H1 (cell line): ENCODE measurements at regions not wholly inside any gene's neighbourhood (a gene's known extent, or its start where the extent isn't known, plus 50 kb on each side); places are given as distances from the start of the nearest gene placed in this dataset.
"Not testable (repeated sequence)": the region's sequence is repeated elsewhere in the genome, so short reads cannot be mapped to it uniquely, and the experiment has no call there.

ENCODE experiments used
- CTCF ChIA-PET: fragments of 300-600 bp; sonication (Branson Sonifier 250); formaldehyde crosslinking; loops from one replicate; lab custom pipeline; 2021; ENCODE audit not compliant: partially characterized antibody; lab: Charles Lee
- POLR2A ChIA-PET: fragments of 300-600 bp; sonication (Branson Sonifier 250); formaldehyde crosslinking; loops from one replicate; lab custom pipeline; 2021; ENCODE audit warnings: inconsistent platforms; ENCODE audit not compliant: partially characterized antibody; lab: Charles Lee
- DNase-seq, 2 experiments: peaks; one replicate each; pipeline versions ENCODE4 v3.0.0 to v3.0.0-alpha.2; 2010 to 2022; ENCODE audit warnings: low spot score in 2 of 2, low read depth in 1 of 2, mixed read lengths in 1 of 2
- FAIRE-seq: peaks from 2 replicates; lab custom pipeline; 2011; peaks lifted over from hg19 to GRCh38; lab: Jason Lieb, UNC
- H2AFZ ChIP-seq: 2 replicates; pipeline ENCODE4 v1.8.1; 2012; ENCODE audit warnings: low read length, inconsistent platforms
- H2AK5ac ChIP-seq: 2 replicates; pipeline ENCODE4 v1.6.1; 2013; ENCODE audit warnings: low read depth, low read length
- H2BK120ac ChIP-seq: replicated peaks from 2 replicates; pipeline ENCODE3; 2013; ENCODE audit warnings: low read depth, low read length, inconsistent platforms
- H2BK12ac ChIP-seq: 2 replicates; pipeline ENCODE4 v1.6.1; 2013; ENCODE audit warnings: low read depth, low read length
- H2BK15ac ChIP-seq: 2 replicates; pipeline ENCODE4 v1.6.1; 2013; ENCODE audit warnings: low read length
- H2BK20ac ChIP-seq: 2 replicates; pipeline ENCODE4 v1.6.1; 2013; ENCODE audit warnings: low read length
- H2BK5ac ChIP-seq: 2 replicates; pipeline ENCODE4 v1.6.1; 2013; ENCODE audit warnings: low read depth, low read length
- H3K14ac ChIP-seq: 2 replicates; pipeline ENCODE4 v1.6.1; 2013; ENCODE audit warnings: inconsistent platforms; ENCODE audit not compliant: insufficient read length
- H3K18ac ChIP-seq: 2 replicates; pipeline ENCODE4 v1.6.1; 2013; ENCODE audit warnings: low read length; ENCODE audit errors: extremely low read depth
- H3K23ac ChIP-seq: 2 replicates; pipeline ENCODE4 v1.6.1; 2013; ENCODE audit warnings: inconsistent platforms; ENCODE audit not compliant: insufficient read length
- H3K23me2 ChIP-seq: 2 replicates; pipeline ENCODE4 v1.6.1; 2013; ENCODE audit warnings: low read depth, low read length
- H3K27ac ChIP-seq: 2 replicates; pipeline ENCODE4 v1.6.1; 2011; ENCODE audit warnings: low read depth, low read length, inconsistent platforms
- H3K27me3 ChIP-seq, 4 experiments: replicated peaks in 1 of 4; 1 replicate in 1 of 4; 2 replicates in 3 of 4; pipeline versions ENCODE4 v1.6.1 to v1.8.1; 2011 to 2013; ENCODE audit warnings: low read length in 3 of 4, mild to moderate bottlenecking in 3 of 4, inconsistent platforms in 2 of 4, mixed read lengths in 2 of 4, moderate library complexity in 1 of 4; ENCODE audit not compliant: control insufficient read depth in 3 of 4, insufficient read depth in 3 of 4; ENCODE audit errors: extremely low read depth in 1 of 4
- H3K36me3 ChIP-seq, 4 experiments: 2 replicates each; pipeline versions ENCODE4 v1.6.1 to v1.8.1; 2011 to 2013; ENCODE audit warnings: mild to moderate bottlenecking in 4 of 4, low read length in 3 of 4, moderate library complexity in 2 of 4, control low read depth in 1 of 4, inconsistent platforms in 1 of 4; ENCODE audit not compliant: insufficient read depth in 4 of 4, control insufficient read depth in 2 of 4
- H3K4ac ChIP-seq: replicated peaks from 2 replicates; pipeline ENCODE3; 2013; ENCODE audit warnings: low read length, low read depth, mixed read lengths, inconsistent platforms; ENCODE audit not compliant: insufficient read length
- H3K4me1 ChIP-seq, 4 experiments: replicated peaks in 1 of 4; 1 replicate in 1 of 4; 2 replicates in 3 of 4; pipeline versions ENCODE4 v1.6.1 to v1.8.1; 2011 to 2013; ENCODE audit warnings: low read length in 3 of 4, inconsistent platforms in 2 of 4, mixed read lengths in 1 of 4; ENCODE audit not compliant: insufficient read depth in 4 of 4, control insufficient read depth in 3 of 4
- H3K4me2 ChIP-seq, 2 experiments: 2 replicates each; pipeline versions ENCODE4 v1.6.1 to v1.8.1; 2011 to 2013; ENCODE audit warnings: low read depth in 2 of 2, low read length in 2 of 2, control low read depth in 1 of 2, inconsistent platforms in 1 of 2, mild to moderate bottlenecking in 1 of 2; ENCODE audit not compliant: insufficient read depth in 1 of 2
- H3K4me3 ChIP-seq, 4 experiments: fragments of 200-600, 300-600 bp in 1 of 4; sonication (generic), shearing (Covaris generic), sonication (Bioruptor Twin) in 1 of 4; 2 replicates each; pipeline versions ENCODE4 v1.5.1 to v1.8.1; 2011 to 2016; ENCODE audit warnings: low read length in 4 of 4, low read depth in 3 of 4, control low read depth in 2 of 4, inconsistent platforms in 2 of 4, mild to moderate bottlenecking in 2 of 4, mixed read lengths in 1 of 4, moderate library complexity in 1 of 4; ENCODE audit not compliant: insufficient read depth in 2 of 4; ENCODE audit errors: extremely low read depth in 1 of 4
- H3K56ac ChIP-seq: replicated peaks from 2 replicates; pipeline ENCODE3; 2013; ENCODE audit warnings: low read depth, mild to moderate bottlenecking, mixed read lengths, low read length, inconsistent platforms; ENCODE audit not compliant: insufficient read length
- H3K79me1 ChIP-seq: 2 replicates; pipeline ENCODE4 v1.6.1; 2013; ENCODE audit warnings: low read depth, low read length, control low read depth
- H3K79me2 ChIP-seq, 2 experiments: 2 replicates each; pipeline versions ENCODE4 v1.6.1 to v1.8.1; 2012 to 2013; ENCODE audit warnings: low read length in 2 of 2, mild to moderate bottlenecking in 2 of 2, inconsistent platforms in 1 of 2; ENCODE audit not compliant: insufficient read depth in 2 of 2, control insufficient read depth in 1 of 2
- H3K9ac ChIP-seq, 4 experiments: replicated peaks in 1 of 4; 1 replicate in 1 of 4; 2 replicates in 3 of 4; pipeline versions ENCODE4 v1.6.1 to v1.8.1; 2011 to 2013; ENCODE audit warnings: low read depth in 3 of 4, low read length in 3 of 4, control low read depth in 2 of 4, mild to moderate bottlenecking in 2 of 4, moderate library complexity in 2 of 4, inconsistent platforms in 1 of 4; ENCODE audit errors: extremely low read depth in 1 of 4
- H3K9me3 ChIP-seq, 2 experiments: 2 replicates each; pipeline versions ENCODE4 v1.6.1 to v1.8.1; 2012 to 2013; ENCODE audit warnings: mild to moderate bottlenecking in 2 of 2, moderate library complexity in 2 of 2, control low read depth in 1 of 2, inconsistent platforms in 1 of 2, low read depth in 1 of 2, low read length in 1 of 2, mixed read lengths in 1 of 2; ENCODE audit not compliant: insufficient read depth in 2 of 2
- H4K20me1 ChIP-seq, 2 experiments: replicated peaks in 1 of 2; 2 replicates each; pipeline versions ENCODE3 to v1.8.1; 2011 to 2013; ENCODE audit warnings: inconsistent platforms in 2 of 2, low read length in 2 of 2, mild to moderate bottlenecking in 1 of 2; ENCODE audit not compliant: insufficient read depth in 2 of 2, control insufficient read depth in 1 of 2
- H4K5ac ChIP-seq: 2 replicates; pipeline ENCODE4 v1.6.1; 2013; ENCODE audit warnings: low read length, low read depth, mixed read lengths, inconsistent platforms; ENCODE audit not compliant: insufficient read length
- H4K8ac ChIP-seq: 2 replicates; pipeline ENCODE4 v1.8.0; 2013; ENCODE audit warnings: mild to moderate bottlenecking, moderate library complexity, low read length, inconsistent platforms; ENCODE audit not compliant: insufficient read depth; ENCODE audit errors: extremely low read depth
- H4K91ac ChIP-seq: replicated peaks from 2 replicates; pipeline ENCODE3; 2013; ENCODE audit warnings: low read length, mixed read lengths, inconsistent platforms; ENCODE audit not compliant: insufficient read length
- WGBS, 2 experiments: shearing (Covaris generic) in 1 of 2; methylation state at CpG; one replicate each; pipeline versions ENCODE4 v1.1.6 to v1.1.7; 2013 to 2015; ENCODE audit warnings: low lambda C conversion rate in 2 of 2, mixed read lengths in 2 of 2, inconsistent platforms in 1 of 2, low coverage in 1 of 2, missing lambda C conversion rate in 1 of 2; ENCODE audit not compliant: insufficient replicate concordance in 2 of 2, insufficient coverage in 1 of 2, insufficient read length in 1 of 2; ENCODE audit errors: extremely low coverage in 1 of 2, missing lambda C conversion rate in 1 of 2; 5-methylcytosine and 5-hydroxymethylcytosine counted together

- H3K4ac ChIP-seq, H2BK12ac ChIP-seq, H3K27ac ChIP-seq, H2AK5ac ChIP-seq, H2BK20ac ChIP-seq, H4K91ac ChIP-seq, H3K4me3 ChIP-seq, H4K20me1 ChIP-seq, H4K8ac ChIP-seq, H3K14ac ChIP-seq, POLR2A ChIA-PET, H3K27me3 ChIP-seq, H3K4me1 ChIP-seq, FAIRE-seq, H3K56ac ChIP-seq, H3K18ac ChIP-seq, H3K9ac ChIP-seq, H3K79me1 ChIP-seq, H3K23me2 ChIP-seq, H2AFZ ChIP-seq, H3K4me2 ChIP-seq, H2BK5ac ChIP-seq, DNase-seq, H3K79me2 ChIP-seq, H4K5ac ChIP-seq, H3K23ac ChIP-seq, H2BK120ac ChIP-seq, H2BK15ac ChIP-seq, H3K36me3 ChIP-seq: not testable (repeated sequence)
- CTCF ChIA-PET: interaction anchor here (0.8 to 1.2 kb wide), 3 partner anchors 184 to 516 kb away, joined by 3 to 4 read pairs (median 3); no protein-coding TSS in a partner anchor
- H3K9me3 ChIP-seq: peaks cover 0 to 11% of the 10 kb centered on the region in 2 experiments; a peak in 1 of 4 replicates
- WGBS, 2 experiments: 90% methylated on average over 16 of the region's 28 CpGs; no CpG with 5 or more reads in 1 of the 2 experiments
These were observed 376.1 kb downstream of the C6orf118 start for GRCh38 chr6:164933238-164933794.
